Mammary epithelial cell (primary cell): ENCODE measurements at regions not wholly inside any gene's neighbourhood (a gene's known extent, or its start where the extent isn't known, plus 50 kb on each side); places are given as distances from the start of the nearest gene placed in this dataset.

Source experiments
- CTCF ChIP-seq, 2 donors: IDR thresholded peaks in 1 of 2; conservative IDR thresholded peaks in 1 of 2; 2 replicates each; pipeline ENCODE4 v1.5.1; 2011 to 2012; ENCODE audit warnings: inconsistent platforms in 2 of 2, low read length in 2 of 2, mild to moderate bottlenecking in 2 of 2, control low read depth in 1 of 2, low read depth in 1 of 2; ENCODE audit not compliant: insufficient read depth in 1 of 2; ENCODE audit errors: extremely low read depth in 1 of 2
- EZH2 ChIP-seq: IDR thresholded peaks from 2 replicates; pipeline ENCODE4 v1.6.1; 2012; ENCODE audit warnings: low read length, inconsistent platforms, borderline replicate concordance

GRCh38 chr12:84692071-84692470 is 220.5 kb downstream of the SLC6A15 start:
- TF ChIP-seq EZH2 (no peak), CTCF (conservative IDR thresholded peaks at IDR 0.05 in 1 of 2, IDR thresholded peaks at IDR 0.05 in 1 of 2; ENCODE audit: extremely low read depth in 1 of 2, insufficient read depth in 1 of 2, low read depth in 1 of 2, low read length in 2 of 2) (no peak)
